AG04450 (cell line): ENCODE measurements at regions not wholly inside any gene's neighbourhood (a gene's known extent, or its start where the extent isn't known, plus 50 kb on each side); places are given as distances from the start of the nearest gene placed in this dataset.

Experiments
- CTCF ChIA-PET: fragments of 300-600, 350-600 bp; formaldehyde crosslinking; extraction: SDS; loops from one replicate; lab custom pipeline; 2022; ENCODE audit warnings: antibody characterized with exemption, inconsistent platforms; lab: Charles Lee
- POLR2A ChIA-PET: fragments of 350-600 bp; formaldehyde crosslinking; extraction: SDS; loops from one replicate; lab custom pipeline; 2021; ENCODE audit warnings: antibody characterized with exemption, inconsistent platforms; lab: Yijun Ruan, JAX
- DNase-seq: peaks from one replicate; pipeline ENCODE4 v3.0.0-alpha.2; 2011; ENCODE audit warnings: low read depth, low spot score
- H3K27ac ChIP-seq: one replicate; pipeline ENCODE4 v1.5.1; 2012; ENCODE audit warnings: low read depth, low read length, control low read depth
- H3K27me3 ChIP-seq: one replicate; pipeline ENCODE4 v1.6.0; 2012; ENCODE audit warnings: low read length; ENCODE audit not compliant: control insufficient read depth, insufficient read depth
- H3K4me3 ChIP-seq: 2 replicates; pipeline ENCODE4 v1.5.1; 2011; ENCODE audit warnings: mild to moderate bottlenecking, low read depth, low read length, control low read depth
- H3K9me3 ChIP-seq: 2 replicates; pipeline ENCODE4 v1.5.1; 2012; ENCODE audit warnings: low read length; ENCODE audit not compliant: control insufficient read depth, insufficient read depth
- TF ChIP-seq, protein P1 (sequence below): IDR thresholded peaks from 2 replicates; pipeline ENCODE4 v1.5.1; 2011; ENCODE audit warnings: low read depth, low read length, control low read depth, inconsistent platforms

DNA sequence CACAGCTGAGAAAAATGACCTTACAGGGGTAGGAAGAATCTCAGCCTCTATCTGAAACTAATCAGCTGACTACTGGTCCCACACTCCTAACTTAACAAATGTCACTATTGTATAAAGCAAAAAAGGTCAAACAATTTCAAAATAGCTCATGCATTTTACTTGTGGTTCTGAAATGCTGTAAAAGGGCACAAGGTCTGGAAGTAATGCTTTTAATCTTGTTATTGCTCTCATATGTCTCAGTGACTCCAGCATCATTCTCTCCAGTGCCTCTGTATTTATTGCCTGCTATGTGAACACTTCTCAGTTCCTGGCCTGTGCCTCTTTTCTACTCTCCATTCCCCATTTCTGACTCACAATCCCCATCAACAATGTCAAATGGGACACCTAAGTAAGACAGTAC, 937.7 kb downstream of the CDH11 start:
- Histone ChIP-seq H3K4me3 (no peak overlapping the region), H3K9me3 (no peaks in the 10 kb centered on the region), H3K27ac (no peak overlapping the region), H3K27me3 (no peaks in the 10 kb centered on the region)
- POLR2A ChIA-PET, result no interaction called here
- TF ChIP-seq, protein P1, sequence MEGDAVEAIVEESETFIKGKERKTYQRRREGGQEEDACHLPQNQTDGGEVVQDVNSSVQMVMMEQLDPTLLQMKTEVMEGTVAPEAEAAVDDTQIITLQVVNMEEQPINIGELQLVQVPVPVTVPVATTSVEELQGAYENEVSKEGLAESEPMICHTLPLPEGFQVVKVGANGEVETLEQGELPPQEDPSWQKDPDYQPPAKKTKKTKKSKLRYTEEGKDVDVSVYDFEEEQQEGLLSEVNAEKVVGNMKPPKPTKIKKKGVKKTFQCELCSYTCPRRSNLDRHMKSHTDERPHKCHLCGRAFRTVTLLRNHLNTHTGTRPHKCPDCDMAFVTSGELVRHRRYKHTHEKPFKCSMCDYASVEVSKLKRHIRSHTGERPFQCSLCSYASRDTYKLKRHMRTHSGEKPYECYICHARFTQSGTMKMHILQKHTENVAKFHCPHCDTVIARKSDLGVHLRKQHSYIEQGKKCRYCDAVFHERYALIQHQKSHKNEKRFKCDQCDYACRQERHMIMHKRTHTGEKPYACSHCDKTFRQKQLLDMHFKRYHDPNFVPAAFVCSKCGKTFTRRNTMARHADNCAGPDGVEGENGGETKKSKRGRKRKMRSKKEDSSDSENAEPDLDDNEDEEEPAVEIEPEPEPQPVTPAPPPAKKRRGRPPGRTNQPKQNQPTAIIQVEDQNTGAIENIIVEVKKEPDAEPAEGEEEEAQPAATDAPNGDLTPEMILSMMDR, result no peak
- CTCF ChIA-PET, result no interaction called here
- DNase-seq, result no peak

DNA sequence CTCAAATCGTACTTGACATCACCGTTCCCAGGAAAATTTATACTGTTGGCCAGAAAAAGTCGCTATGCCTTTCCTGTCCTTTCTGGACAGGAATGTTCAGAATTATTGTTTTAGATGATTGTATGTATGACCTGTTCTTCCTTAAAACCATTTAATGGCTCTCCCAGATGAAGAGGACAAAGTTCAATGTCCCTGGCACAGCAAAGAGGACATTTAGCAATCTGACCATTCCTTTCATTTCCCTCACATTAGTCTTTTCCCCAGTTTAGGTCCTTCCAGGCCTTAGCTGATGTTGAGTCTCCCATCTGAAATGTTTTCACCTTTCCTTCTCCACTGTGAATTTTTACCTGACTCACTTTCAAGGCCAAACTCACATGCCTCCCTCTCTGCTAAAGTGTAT, 938.9 kb downstream of the CDH11 start:
- TF ChIP-seq, protein P1, result no peak
- Histone ChIP-seq H3K27ac (no peak overlapping the region), H3K9me3 (peaks cover 6% of the 10 kb centered on the region; the same call in 1 of the 2 replicates), H3K4me3 (no peak overlapping the region), H3K27me3 (no peaks in the 10 kb centered on the region)
- ChIA-PET POLR2A (no interaction called here), CTCF (no interaction called here)
- DNase-seq, result no peak

DNA sequence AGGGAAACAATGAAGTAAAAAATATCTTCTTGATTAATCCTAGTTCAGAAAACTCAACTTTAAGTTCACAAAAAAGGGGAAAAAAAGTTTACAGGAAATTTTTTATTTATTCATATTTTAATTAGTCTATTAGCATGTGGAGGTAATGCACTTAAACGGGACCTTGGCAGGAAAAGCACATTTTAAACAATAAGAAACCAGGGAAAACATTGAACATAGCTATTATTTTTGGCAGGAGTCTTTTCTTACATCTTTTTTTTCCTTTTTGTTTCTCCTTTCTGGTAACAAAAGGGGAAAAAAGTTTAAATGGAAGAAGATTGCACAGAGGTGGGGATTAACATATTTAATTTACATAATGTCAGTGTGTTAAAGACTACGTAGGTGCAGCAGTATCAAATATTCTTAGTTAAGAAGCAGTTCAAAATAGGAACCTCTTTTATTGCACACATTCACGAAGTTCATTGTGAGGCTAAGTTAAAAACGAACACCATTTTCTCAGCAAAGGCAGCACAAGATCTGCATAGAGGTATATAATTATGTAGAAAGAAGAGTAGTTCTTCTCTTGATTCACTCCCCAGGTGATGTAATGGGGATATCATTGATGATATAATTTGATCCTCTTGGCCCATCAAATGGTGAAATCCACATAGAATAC, 940.5 kb downstream of the CDH11 start:
- peaks cover 7% of the 10 kb centered on the region; the same call in 1 of the 2 replicates for H3K9me3 ChIP-seq
- TF ChIP-seq, protein P1, result no peak
- DNase-seq, result no peak
- CTCF ChIA-PET, result no interaction called here
- POLR2A ChIA-PET, result no interaction called here
- no peak overlapping the region for H3K4me3 ChIP-seq
- H3K27ac ChIP-seq, result no peak overlapping the region
- H3K27me3 ChIP-seq, result no peaks in the 10 kb centered on the region

DNA sequence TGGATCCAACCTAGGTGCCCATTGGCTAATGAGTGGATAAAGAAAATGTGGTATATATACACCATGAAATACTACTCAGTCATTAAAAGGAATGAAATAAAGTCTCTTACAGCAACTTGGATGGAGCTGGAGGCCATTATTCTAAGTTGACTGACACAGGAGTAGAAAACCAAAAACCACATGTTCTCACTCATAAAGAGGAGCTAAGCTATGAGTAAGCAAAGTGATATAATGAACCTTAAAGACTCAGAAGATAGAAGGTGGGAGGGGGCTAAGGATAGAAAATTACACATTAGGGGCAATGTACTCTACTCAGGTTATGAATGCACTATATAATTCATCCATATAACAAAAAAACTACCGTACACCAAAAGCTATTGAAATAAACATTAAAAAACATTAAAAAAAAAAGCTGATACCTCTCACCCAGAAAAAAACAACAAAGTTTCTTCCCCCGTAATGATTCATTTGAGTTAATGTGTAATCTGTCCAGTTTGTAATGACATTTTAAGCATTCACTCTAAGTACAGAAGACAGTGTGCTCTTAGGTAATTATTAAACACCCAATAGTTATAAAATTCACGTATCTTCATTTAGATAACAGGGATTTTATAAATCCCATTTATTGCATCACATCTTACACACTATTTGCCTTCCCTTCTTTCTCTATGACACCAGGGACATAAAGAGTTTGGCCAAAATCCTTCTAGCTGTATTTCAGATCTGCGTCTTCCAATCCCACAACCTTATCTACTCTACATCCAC, 941.5 kb downstream of the CDH11 start:
- ChIA-PET CTCF (no interaction called here), POLR2A (no interaction called here)
- Histone ChIP-seq H3K27me3 (no peaks in the 10 kb centered on the region), H3K27ac (no peak overlapping the region), H3K9me3 (peaks cover 7% of the 10 kb centered on the region; the same call in 1 of the 2 replicates), H3K4me3 (no peak overlapping the region)
- no peak for DNase-seq
- TF ChIP-seq, protein P1, result no peak

DNA sequence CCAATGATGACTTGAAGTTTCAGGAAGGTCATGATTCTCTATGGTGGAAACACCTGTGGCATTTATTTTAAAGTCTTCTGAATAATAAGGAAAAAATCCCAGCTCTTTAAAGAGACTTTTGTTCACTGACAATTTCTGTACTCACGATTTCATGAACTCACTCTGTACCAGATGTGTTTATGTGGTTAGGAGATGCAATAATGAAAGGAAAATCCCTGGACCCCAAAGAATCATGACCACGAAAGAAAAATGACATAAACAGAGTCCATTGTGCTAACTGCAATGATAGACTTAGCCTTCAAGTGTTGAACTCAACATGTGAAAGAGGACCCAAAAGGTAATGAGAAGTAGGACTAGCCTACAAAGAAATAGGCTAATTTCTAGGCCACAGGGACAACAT, 947.5 kb downstream of the CDH11 start:
- CTCF ChIA-PET, result no interaction called here
- Histone ChIP-seq H3K9me3 (peaks cover 7% of the 10 kb centered on the region; the same call in 1 of the 2 replicates), H3K27ac (no peak overlapping the region), H3K4me3 (no peak overlapping the region), H3K27me3 (no peaks in the 10 kb centered on the region)
- no peak for DNase-seq
- POLR2A ChIA-PET, result no interaction called here
- TF ChIP-seq, protein P1, result no peak
